ENCODE measurements at regions not wholly inside any gene's neighbourhood (a gene's known extent, or its start where the extent isn't known, plus 50 kb on each side); places are given as distances from the start of the nearest gene placed in this dataset.

GRCh38 chr11:71119656-71120269 lies 132.6 kb downstream of the SHANK2 start:
- DNase-seq (ENCODE audit: low read depth): no peak
- no peak for TF ChIP-seq CTCF (conservative IDR thresholded peaks at IDR 0.05; ENCODE audit: low read length)
- H3K4me3 ChIP-seq (ENCODE audit: low read length): no peak overlapping the region

GRCh38 chr11:71118671-71119250 lies 133.6 kb downstream of the SHANK2 start:
- no peak for DNase-seq (ENCODE audit: low read depth)
- H3K4me3 ChIP-seq (ENCODE audit: low read length): no peak overlapping the region
- no peak for TF ChIP-seq CTCF (conservative IDR thresholded peaks at IDR 0.05; ENCODE audit: low read length)

- TF ChIP-seq CTCF (conservative IDR thresholded peaks at IDR 0.05; ENCODE audit: low read length): no peak
- no peak for DNase-seq (ENCODE audit: low read depth)
- no peak overlapping the region for H3K4me3 ChIP-seq (ENCODE audit: low read length)
Measured at GRCh38 chr11:71117311-71117710, 135.1 kb downstream of the SHANK2 start.

- H3K4me3 ChIP-seq (ENCODE audit: low read length): no peak overlapping the region
- DNase-seq (ENCODE audit: low read depth): no peak
- no peak for TF ChIP-seq CTCF (conservative IDR thresholded peaks at IDR 0.05; ENCODE audit: low read length)
Measured at GRCh38 chr11:71116693-71117040, 135.7 kb downstream of the SHANK2 start.

GRCh38 chr11:71115770-71116692 lies 136.3 kb downstream of the SHANK2 start:
- no peak for DNase-seq (ENCODE audit: low read depth)

GRCh38 chr11:71114124-71114851 lies 138.1 kb downstream of the SHANK2 start:
- DNase-seq (ENCODE audit: low read depth): no peak
- TF ChIP-seq CTCF (conservative IDR thresholded peaks at IDR 0.05; ENCODE audit: low read length): no peak
- no peak overlapping the region for H3K4me3 ChIP-seq (ENCODE audit: low read length)

More at GRCh38 chr11:71115770-71116692, 136.3 kb downstream of the SHANK2 start:
- TF ChIP-seq CTCF (conservative IDR thresholded peaks at IDR 0.05; ENCODE audit: low read length): no peak
- no peak overlapping the region for H3K4me3 ChIP-seq (ENCODE audit: low read length)

Measured in AG10803 (cell line).